Stomach (tissue), 4 donors: ENCODE measurements at regions not wholly inside any gene's neighbourhood (a gene's known extent, or its start where the extent isn't known, plus 50 kb on each side); places are given as distances from the start of the nearest gene placed in this dataset.

Experiments used
- POLR2A ChIP-seq, 4 donors: fragments of 450-650 bp; IDR thresholded peaks; one replicate each; pipeline ENCODE4 v1.6.1; 2016; ENCODE audit warnings: antibody characterized with exemption in 4 of 4, control low read depth in 2 of 4, mild to moderate bottlenecking in 1 of 4, moderate library complexity in 1 of 4
- POLR2AphosphoS5 ChIP-seq, 3 donors: sonication (generic); formaldehyde crosslinking; IDR thresholded peaks; one replicate each; pipeline ENCODE4 v1.6.1; 2016; ENCODE audit warnings: antibody characterized with exemption in 3 of 3
- TF ChIP-seq, protein P1 (sequence below), 7 experiments: fragments of 450-650 bp in 4 of 7; fragments of 200-600 bp in 3 of 7; sonication (generic) in 3 of 7; IDR thresholded peaks; one replicate each; pipeline ENCODE4 v1.5.1; 2016 to 2019; ENCODE audit warnings: antibody characterized with exemption in 7 of 7, control low read depth in 2 of 7, mild to moderate bottlenecking in 1 of 7

DNA sequence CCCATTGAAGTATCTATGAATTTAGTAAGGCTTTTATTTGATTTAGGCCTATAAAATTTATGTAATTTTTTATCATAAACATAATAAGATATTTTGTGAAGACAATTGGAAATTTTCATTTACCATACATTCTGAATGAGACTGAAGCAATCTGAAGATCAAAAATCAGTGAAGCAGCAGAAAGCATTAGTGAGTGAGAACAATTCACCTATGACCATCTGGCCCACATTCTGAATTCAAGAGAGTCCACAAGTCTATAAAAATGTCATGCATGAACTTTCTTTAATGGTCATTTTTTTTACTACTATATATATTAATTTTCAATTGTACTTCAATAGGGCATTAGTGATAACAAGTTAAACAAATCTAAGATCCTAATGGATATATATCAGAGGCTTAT lies 1026.6 kb upstream of the MAP3K7 start:
- TF ChIP-seq, protein P1, sequence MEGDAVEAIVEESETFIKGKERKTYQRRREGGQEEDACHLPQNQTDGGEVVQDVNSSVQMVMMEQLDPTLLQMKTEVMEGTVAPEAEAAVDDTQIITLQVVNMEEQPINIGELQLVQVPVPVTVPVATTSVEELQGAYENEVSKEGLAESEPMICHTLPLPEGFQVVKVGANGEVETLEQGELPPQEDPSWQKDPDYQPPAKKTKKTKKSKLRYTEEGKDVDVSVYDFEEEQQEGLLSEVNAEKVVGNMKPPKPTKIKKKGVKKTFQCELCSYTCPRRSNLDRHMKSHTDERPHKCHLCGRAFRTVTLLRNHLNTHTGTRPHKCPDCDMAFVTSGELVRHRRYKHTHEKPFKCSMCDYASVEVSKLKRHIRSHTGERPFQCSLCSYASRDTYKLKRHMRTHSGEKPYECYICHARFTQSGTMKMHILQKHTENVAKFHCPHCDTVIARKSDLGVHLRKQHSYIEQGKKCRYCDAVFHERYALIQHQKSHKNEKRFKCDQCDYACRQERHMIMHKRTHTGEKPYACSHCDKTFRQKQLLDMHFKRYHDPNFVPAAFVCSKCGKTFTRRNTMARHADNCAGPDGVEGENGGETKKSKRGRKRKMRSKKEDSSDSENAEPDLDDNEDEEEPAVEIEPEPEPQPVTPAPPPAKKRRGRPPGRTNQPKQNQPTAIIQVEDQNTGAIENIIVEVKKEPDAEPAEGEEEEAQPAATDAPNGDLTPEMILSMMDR (IDR thresholded peaks at IDR 0.05): no peak
- TF ChIP-seq POLR2AphosphoS5 (IDR thresholded peaks at IDR 0.05) (no peak), POLR2A (IDR thresholded peaks at IDR 0.05) (no peak)
